ENCODE measurements at regions not wholly inside any gene's neighbourhood (a gene's known extent, or its start where the extent isn't known, plus 50 kb on each side); places are given as distances from the start of the nearest gene placed in this dataset.

- no peak for TF ChIP-seq CTCF (IDR thresholded peaks at IDR 0.05)
- ATAC-seq (no peak), DNase-seq (no peak)
- intact Hi-C loops (cut with micrococcal nuclease) = no loop called here
- Mint-ChIP-seq H3K9me3 (no peaks in the 10 kb centered on the region), H3K27me3 (peaks cover 12% of the 10 kb centered on the region), H3K36me3 (ENCODE audit: low read depth) (no peaks in the 10 kb centered on the region), H3K4me3 (no peak overlapping the region), H3K4me1 (ENCODE audit: low read depth) (no peaks in the 10 kb centered on the region), H3K27ac (no peak overlapping the region)
- CTCF ChIA-PET = no interaction called here
- POLR2A ChIA-PET = no interaction called here
Measured at GRCh38 chr10:120368927-120369326, 88.1 kb upstream of the PLPP4 start.

- no peak overlapping the region for H3K4me3 Mint-ChIP-seq
- no peaks in the 10 kb centered on the region for H3K9me3 Mint-ChIP-seq
- ATAC-seq = no peak
- POLR2A ChIA-PET = no interaction called here
- DNase-seq = no peak
- TF ChIP-seq CTCF (IDR thresholded peaks at IDR 0.05) = no peak
- CTCF ChIA-PET = no interaction called here
- H3K27me3 Mint-ChIP-seq = peaks cover 12% of the 10 kb centered on the region
- no peak overlapping the region for H3K27ac Mint-ChIP-seq
- no peaks in the 10 kb centered on the region for H3K36me3 Mint-ChIP-seq (ENCODE audit: low read depth)
- no peaks in the 10 kb centered on the region for H3K4me1 Mint-ChIP-seq (ENCODE audit: low read depth)
- intact Hi-C loops (cut with micrococcal nuclease) = no loop called here
Measured at GRCh38 chr10:120369856-120370276, 87.2 kb upstream of the PLPP4 start.

GRCh38 chr10:120371856-120372255, 85.2 kb upstream of the PLPP4 start:
- Mint-ChIP-seq H3K9me3 (no peaks in the 10 kb centered on the region), H3K27me3 (peaks cover 12% of the 10 kb centered on the region), H3K4me3 (no peak overlapping the region), H3K36me3 (ENCODE audit: low read depth) (no peaks in the 10 kb centered on the region), H3K4me1 (ENCODE audit: low read depth) (no peaks in the 10 kb centered on the region), H3K27ac (no peak overlapping the region)
- intact Hi-C loops (cut with micrococcal nuclease) = no loop called here
- TF ChIP-seq CTCF (IDR thresholded peaks at IDR 0.05) = no peak
- no peak for DNase-seq
- ChIA-PET CTCF (interaction anchor here (1.3 kb wide), 1 partner anchor 150 kb away, joined by 4 read pairs; no protein-coding TSS in a partner anchor), POLR2A (no interaction called here)
- no peak for ATAC-seq

GRCh38 chr10:120372917-120373316, 84.1 kb upstream of the PLPP4 start:
- no peak overlapping the region for H3K4me3 Mint-ChIP-seq
- H3K27me3 Mint-ChIP-seq = peaks cover 12% of the 10 kb centered on the region
- H3K4me1 Mint-ChIP-seq (ENCODE audit: low read depth) = no peaks in the 10 kb centered on the region

GRCh38 chr10:120375666-120376065, 81.4 kb upstream of the PLPP4 start:
- H3K27ac Mint-ChIP-seq = no peak overlapping the region
- no peaks in the 10 kb centered on the region for H3K4me1 Mint-ChIP-seq (ENCODE audit: low read depth)
- intact Hi-C loops (cut with micrococcal nuclease) = no loop called here
- H3K36me3 Mint-ChIP-seq (ENCODE audit: low read depth) = no peaks in the 10 kb centered on the region
- H3K4me3 Mint-ChIP-seq = no peak overlapping the region
- ATAC-seq (no peak), DNase-seq (no peak)
- H3K9me3 Mint-ChIP-seq = no peaks in the 10 kb centered on the region
- H3K27me3 Mint-ChIP-seq = peaks cover 11% of the 10 kb centered on the region
- ChIA-PET POLR2A (no interaction called here), CTCF (no interaction called here)
- TF ChIP-seq CTCF (IDR thresholded peaks at IDR 0.05) = no peak

More at GRCh38 chr10:120372917-120373316, 84.1 kb upstream of the PLPP4 start:
- Mint-ChIP-seq H3K27ac (no peak overlapping the region), H3K36me3 (ENCODE audit: low read depth) (no peaks in the 10 kb centered on the region), H3K9me3 (no peaks in the 10 kb centered on the region)
- ATAC-seq (no peak), DNase-seq (no peak)
- CTCF ChIA-PET = no interaction called here
- TF ChIP-seq CTCF (IDR thresholded peaks at IDR 0.05) = no peak
- POLR2A ChIA-PET = no interaction called here
- intact Hi-C loops (cut with micrococcal nuclease) = no loop called here

Data from activated CD8-positive, alpha-beta T cell treated with anti-CD3 and anti-CD28 coated beads for 36 hours (primary cell).